Neural cell (in vitro differentiated cells): ENCODE measurements at regions not wholly inside any gene's neighbourhood (a gene's known extent, or its start where the extent isn't known, plus 50 kb on each side); places are given as distances from the start of the nearest gene placed in this dataset.

Source experiments
- CTCF ChIP-seq: fragments of 450-650 bp; IDR thresholded peaks from 2 replicates; pipeline ENCODE4 v1.5.1; 2014; ENCODE audit warnings: antibody characterized with exemption, mild to moderate bottlenecking, moderate library complexity; ENCODE audit not compliant: poor library complexity, severe bottlenecking
- EZH2 ChIP-seq: fragments of 200-600, 300-800 bp; shearing (Covaris generic), sonication (generic); IDR thresholded peaks from 2 replicates; pipeline ENCODE4 v1.6.1; 2014; ENCODE audit warnings: antibody characterized with exemption, low read length, borderline replicate concordance, mild to moderate bottlenecking; ENCODE audit not compliant: insufficient read depth, poor library complexity, severe bottlenecking
- POLR2AphosphoS5 ChIP-seq: IDR thresholded peaks from 2 replicates; pipeline ENCODE4 v1.6.1; 2012
- RAD21 ChIP-seq: fragments of 450-650 bp; conservative IDR thresholded peaks from 2 replicates; pipeline ENCODE4 v1.6.1; 2014; ENCODE audit warnings: antibody characterized with exemption, mild to moderate bottlenecking, moderate library complexity

GRCh38 chr10:78609976-78610375 lies 458.8 kb upstream of the ZMIZ1 start:
- TF ChIP-seq CTCF: no peak
- no peak for TF ChIP-seq EZH2
- TF ChIP-seq POLR2AphosphoS5: no peak
- TF ChIP-seq RAD21: no peak
